Occipital lobe (tissue), 1 donor: ENCODE measurements at regions not wholly inside any gene's neighbourhood (a gene's known extent, or its start where the extent isn't known, plus 50 kb on each side); places are given as distances from the start of the nearest gene placed in this dataset.
A peak's percentile ranks its signal among the peaks of the same experiment; 100 is the strongest.

ENCODE experiments used
- DNase-seq: peaks from one replicate; lab custom pipeline; 2025; lab: John Stamatoyannopoulos, UW

GRCh38 chr3:170753421-170754310 is 116.3 kb downstream of the RPL22L1 start:
- no peak for DNase-seq

- no peak for DNase-seq
These were observed 117.3 kb downstream of the RPL22L1 start for GRCh38 chr3:170752571-170753155.

- no peak for DNase-seq
These were observed 118.1 kb downstream of the RPL22L1 start for GRCh38 chr3:170751899-170752293.

- DNase-seq: no peak
These were observed 118.7 kb downstream of the RPL22L1 start for GRCh38 chr3:170751083-170751898.

- no peak for DNase-seq
These were observed 119.5 kb downstream of the RPL22L1 start for GRCh38 chr3:170750478-170750830.

- no peak for DNase-seq
These were observed 120.1 kb downstream of the RPL22L1 start for GRCh38 chr3:170749765-170750477.

- DNase-seq: no peak
These were observed 120.8 kb downstream of the RPL22L1 start for GRCh38 chr3:170749185-170749584.

GRCh38 chr3:170746175-170746942 is 123.6 kb downstream of the RPL22L1 start:
- DNase-seq: no peak

GRCh38 chr3:170745211-170745718 is 124.7 kb downstream of the RPL22L1 start:
- no peak for DNase-seq

- no peak for DNase-seq
These were observed 128.1 kb downstream of the RPL22L1 start for GRCh38 chr3:170741756-170742529.

- peak; percentile 63 for DNase-seq
These were observed 129.0 kb downstream of the RPL22L1 start for GRCh38 chr3:170740726-170741591.

GRCh38 chr3:170740285-170740684 is 129.7 kb downstream of the RPL22L1 start:
- no peak for DNase-seq

- DNase-seq: no peak
These were observed 130.6 kb downstream of the RPL22L1 start for GRCh38 chr3:170739410-170739809.

GRCh38 chr3:170738766-170739165 is 131.2 kb downstream of the RPL22L1 start:
- no peak for DNase-seq

- no peak for DNase-seq
These were observed 132.4 kb downstream of the RPL22L1 start for GRCh38 chr3:170737498-170738162.

- DNase-seq: no peak
These were observed 134.2 kb downstream of the RPL22L1 start for GRCh38 chr3:170735821-170736220.

- DNase-seq: no peak
These were observed 135.3 kb downstream of the RPL22L1 start for GRCh38 chr3:170734735-170735065.

GRCh38 chr3:170734043-170734734 is 135.8 kb downstream of the RPL22L1 start:
- no peak for DNase-seq
